Ammon's horn (tissue), 1 donor: ENCODE measurements at regions not wholly inside any gene's neighbourhood (a gene's known extent, or its start where the extent isn't known, plus 50 kb on each side); places are given as distances from the start of the nearest gene placed in this dataset.
A peak's percentile ranks its signal among the peaks of the same experiment; 100 is the strongest.

Experiments
- DNase-seq: peaks from one replicate; pipeline ENCODE4 v3.0.0-alpha.2; 2016; ENCODE audit warnings: low spot score

DNA sequence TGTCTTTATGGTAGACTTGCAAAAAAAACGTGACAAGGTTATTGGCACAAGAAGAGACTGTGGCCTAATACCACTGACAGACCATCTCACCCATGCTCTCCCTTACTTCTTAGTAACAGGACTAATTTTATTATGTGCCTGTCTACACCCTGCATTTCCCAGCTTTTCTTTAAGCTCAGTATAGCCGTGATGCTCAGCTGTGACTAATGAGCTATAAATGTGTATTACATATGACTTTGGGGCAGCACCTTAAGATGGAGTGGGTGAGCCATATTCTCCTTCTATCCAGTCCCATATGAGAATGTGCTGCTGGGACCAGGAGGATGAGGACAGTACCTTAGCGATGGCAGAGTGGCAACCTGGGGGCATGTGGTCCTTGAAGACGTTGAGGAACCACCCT, 293.5 kb downstream of the RNF144A start:
- DNase-seq, result no peak

DNA sequence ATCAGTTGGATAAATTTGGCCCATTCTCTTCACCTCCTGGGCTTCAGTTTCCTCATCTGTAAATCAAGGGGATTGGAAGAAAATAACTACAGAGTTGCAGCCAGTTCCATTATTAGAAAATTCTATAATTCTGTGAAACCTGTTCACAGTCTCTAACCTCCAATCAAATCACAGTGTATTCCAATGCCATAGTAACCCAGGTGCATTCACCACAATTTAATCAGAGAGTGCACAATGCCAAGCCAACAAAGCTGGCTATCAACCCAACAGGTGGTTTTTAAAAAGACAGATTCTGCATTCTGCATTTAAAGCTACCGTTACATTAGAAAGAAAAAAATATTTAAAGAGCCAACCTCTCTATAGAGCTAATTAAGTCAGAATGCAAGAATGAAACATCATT, 308.6 kb downstream of the RNF144A start:
- no peak for DNase-seq

DNA sequence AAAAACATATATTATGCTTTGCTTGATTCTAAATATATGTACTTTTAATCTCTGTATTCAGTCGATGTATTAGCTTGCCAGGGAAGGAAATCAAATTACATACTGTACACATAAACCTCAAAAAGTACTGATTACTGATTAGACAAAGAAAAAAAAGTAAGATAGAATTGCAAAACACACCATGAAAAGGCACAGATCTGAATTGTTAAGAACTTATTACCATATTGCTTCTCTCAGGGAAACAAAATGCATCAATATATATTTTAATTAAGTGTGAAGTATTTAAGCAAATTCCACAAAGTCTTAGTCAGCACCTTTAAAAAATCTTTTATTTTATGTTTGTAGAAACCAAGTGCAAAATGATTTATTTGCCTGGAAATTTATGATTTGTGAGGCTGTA, 309.3 kb downstream of the RNF144A start:
- DNase-seq, result no peak

DNA sequence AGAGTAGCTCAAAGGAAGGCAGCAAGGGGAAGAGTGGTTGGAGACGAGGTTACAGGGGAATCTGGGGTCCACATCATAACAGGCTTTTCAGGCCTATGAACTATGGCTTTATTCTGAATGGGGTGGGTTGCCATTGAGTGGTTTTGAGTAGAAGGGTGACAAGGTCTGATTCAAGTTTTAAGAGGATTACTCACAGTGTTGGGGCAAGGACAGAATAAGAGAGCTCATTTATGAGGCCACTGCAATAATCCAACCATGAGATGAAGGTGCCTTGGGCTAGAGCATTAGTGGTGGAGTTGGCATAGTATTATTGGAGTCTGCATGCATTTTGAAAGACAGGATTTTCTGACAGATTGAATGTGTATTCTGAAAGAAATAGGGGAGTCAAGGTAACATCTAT, 315.9 kb downstream of the RNF144A start:
- DNase-seq, result no peak

DNA sequence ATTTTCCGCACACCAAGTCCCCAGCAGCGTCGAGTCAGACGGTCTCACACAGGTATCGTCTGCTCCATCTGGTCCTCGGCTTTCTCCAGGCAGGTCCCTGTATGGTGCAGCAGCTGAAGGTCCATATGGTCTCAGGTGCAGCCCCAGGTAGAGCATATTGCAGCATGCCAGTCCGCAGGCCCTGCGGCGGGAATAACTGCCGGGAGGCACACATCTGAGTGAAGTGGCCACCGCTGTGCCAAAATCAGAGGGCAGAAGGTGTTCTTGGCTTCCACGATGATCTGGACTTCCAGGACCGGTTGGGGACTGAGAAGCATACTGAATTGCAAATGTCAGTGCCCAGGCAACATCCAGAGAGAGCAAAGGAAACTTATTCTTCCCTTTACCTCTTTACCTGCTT, 320.3 kb downstream of the RNF144A start:
- no peak for DNase-seq

DNA sequence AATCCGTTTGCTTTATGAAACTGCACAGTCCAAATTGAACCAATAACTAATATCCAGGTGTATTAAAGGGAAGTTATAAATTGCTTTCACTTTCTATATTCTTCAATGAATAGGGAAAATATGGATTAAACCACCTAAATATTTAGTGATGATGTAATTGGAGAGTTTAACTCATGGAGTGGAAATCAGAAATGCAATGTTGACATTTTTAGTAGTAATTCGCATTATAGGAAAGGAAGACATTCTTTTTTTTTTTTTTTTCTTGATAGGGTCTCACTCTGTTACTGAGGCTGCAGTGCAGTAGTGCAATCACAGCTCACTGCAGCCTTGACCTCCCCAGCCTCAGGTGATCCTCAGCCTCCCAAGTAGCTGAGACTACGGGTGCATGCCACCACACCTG, 321.9 kb downstream of the RNF144A start:
- no peak for DNase-seq

DNA sequence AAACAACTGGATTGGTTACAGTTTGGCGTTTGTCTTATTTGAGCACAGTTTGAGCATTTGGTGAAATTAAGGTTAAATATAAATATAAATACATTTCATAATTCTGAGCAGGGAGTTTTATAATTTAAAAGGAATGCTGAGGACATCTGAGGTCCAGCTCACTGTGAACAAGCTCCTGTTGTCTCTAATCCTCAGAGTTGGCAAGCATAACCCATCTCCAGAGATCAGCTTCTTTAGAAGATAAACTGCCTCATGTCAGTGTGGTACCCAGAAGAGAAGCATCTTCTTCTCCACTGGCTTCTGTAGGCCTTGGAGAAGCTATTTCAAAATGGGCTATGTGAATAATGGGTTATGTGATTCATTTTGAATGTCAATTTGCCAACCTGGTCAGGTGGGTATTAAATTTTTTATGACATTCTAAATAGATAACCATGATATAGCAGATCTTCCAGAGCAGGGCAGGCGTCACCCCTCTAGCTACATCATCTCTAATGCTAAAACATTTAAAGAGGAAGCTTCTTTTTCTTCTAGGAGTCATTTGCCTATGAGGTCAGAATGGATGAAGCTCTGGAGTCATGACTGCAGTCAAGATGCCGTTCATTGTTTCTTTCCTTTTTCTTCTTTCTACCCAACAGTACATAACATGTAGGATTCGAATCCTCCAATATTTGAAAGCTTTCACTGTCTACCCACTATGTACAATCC, 324.0 kb downstream of the RNF144A start:
- no peak for DNase-seq

DNA sequence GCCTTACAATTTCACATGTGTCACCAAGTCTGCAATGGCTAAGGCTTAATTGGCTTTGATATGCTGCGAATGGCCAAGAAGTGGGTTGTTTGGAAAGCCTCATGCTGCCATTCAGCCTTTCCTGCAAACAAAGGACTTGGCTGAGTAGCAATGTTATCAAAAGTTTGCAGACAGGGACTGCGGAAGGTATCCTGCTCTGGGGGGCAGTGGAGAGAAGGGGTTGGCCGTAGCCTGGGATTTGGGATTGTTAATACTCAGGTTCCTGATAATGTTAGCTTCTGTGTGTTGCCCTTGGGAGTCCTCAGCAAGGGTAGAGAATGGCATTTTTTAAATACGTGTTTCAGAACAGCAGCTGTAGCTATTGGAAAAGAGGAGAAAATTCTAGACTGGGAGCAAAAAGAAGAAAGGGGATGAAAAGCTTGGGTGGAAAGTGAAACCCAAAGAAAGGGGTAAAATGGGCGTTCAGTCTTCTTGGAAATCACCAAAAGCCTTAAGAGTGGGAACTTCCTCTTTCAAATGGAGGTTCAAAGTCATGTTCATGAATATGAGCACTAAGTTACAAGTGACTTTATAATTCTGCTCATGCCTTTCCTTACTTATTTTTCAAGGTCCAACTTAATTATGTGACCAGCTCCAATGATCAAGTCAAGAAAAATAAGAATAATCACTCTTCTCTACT, 325.1 kb downstream of the RNF144A start:
- no peak for DNase-seq

DNA sequence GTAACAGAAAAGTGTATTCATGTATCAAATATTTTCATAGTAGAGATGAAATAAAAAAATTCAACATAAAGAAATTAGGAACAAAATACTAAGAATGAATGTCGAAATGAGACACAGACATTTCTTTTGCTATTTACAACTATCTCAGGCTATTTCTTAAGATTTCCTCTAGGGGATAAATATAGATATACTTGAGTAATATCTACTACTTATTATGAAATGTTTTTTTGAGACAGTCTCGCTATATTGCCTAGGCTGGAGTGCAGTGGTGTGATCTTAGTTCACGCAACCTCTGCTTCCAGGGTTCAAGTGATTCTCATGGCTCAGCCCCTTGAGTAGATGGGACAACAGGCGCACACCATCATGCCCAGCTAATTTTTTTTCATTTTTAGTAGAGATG, 326.1 kb downstream of the RNF144A start:
- DNase-seq, result no peak

DNA sequence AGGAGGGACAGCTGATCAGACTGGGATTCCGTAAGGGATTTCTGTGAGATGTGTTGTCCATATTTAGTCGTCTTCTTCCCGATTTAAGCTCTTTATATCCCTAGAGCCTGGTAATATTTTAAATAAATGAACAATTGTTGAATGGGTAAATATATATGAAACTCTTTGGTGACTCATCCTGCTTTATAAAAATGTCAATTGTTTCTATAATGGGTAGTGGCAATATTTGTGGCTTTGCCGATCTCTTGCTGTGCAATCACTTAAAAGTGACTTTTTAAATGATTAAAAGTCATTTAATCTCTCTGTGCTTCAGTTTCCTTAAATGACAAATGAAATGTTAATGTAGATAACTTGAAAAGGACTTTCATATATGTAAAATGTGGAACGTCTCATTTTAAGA, 339.2 kb downstream of the RNF144A start:
- DNase-seq, result no peak

DNA sequence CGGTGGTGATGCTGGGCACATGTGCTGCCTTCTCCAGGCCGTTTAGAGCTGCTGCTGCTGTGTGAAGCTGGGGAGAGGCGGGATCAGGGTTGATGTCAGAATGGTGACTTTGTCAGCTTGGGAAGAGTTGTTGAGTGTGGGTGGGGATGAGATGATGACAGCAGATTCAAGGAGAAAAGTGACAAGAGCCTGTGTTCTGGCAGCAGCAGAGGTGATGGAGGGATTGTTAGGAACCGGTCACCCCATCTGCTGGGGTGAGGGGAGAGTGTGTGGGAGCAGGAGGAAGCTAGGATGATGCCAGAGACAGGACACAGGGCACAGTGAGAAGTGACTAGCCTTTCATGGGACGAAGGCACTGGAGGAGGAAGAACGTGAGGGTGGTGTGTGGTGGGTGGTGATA, 345.5 kb downstream of the RNF144A start:
- DNase-seq, result no peak

DNA sequence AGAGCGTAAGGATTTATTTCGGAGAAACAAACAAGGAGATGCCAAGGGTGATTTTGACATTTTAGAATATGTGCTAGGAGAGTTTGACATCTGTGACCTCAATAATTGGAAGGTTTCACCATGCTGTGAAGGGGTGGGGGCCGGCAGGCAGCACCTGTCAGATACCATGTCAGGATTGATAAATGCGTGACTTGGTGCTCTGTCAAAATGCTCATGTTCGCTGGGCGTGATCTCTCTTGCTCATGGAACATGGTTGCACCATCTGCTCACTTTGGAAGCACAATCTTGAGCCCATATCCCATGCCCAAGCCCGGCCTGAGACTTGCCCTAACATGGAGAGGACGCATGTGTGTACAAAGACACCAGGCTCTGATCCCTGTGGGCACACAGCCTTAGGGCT, 347.6 kb downstream of the RNF144A start:
- DNase-seq, result no peak

DNA sequence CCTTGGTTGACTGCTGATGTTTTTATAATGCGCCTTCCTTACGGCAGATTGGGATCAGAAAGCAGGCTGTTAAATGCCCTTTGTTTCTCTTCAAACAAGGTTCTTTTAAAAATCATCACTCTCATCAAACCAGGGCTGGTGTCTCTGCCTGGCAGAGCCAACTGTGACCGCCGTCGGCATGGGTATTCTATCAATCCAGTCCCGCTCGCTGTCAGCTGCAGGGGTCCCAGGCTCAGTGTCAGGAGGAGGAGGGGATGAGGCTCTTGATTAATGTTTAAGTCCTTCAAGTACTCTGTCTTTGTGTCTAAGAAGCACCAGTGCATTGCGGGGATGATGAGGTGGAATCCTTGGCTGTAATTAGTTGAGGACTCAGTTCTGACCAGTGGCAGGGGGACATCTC, 348.1 kb downstream of the RNF144A start:
- no peak for DNase-seq

DNA sequence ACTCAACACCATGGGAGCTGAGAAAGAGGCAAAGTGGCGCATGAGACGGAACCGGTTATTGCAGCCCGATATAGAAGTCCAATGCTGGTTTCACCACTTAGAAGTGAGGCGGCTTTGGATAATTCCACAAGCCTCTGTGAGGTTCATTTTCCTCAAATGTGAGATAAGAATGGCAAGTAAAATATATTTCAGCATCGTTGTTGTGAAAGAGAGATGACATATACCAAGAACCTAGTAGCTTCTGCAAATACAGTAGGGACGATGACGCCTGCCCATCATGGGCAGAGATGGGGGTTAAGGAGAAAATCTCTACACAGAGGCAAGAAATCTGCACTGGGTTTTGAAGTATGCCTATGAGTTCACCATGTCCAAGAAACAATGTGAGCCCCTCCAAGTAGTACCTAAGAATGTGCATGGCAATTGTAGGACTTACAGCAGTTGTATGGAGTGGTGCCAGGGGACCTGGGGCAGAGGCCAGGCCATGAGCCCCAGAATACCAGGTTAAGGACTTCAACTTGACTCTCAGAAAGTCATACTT, 352.0 kb downstream of the RNF144A start:
- DNase-seq, result no peak

DNA sequence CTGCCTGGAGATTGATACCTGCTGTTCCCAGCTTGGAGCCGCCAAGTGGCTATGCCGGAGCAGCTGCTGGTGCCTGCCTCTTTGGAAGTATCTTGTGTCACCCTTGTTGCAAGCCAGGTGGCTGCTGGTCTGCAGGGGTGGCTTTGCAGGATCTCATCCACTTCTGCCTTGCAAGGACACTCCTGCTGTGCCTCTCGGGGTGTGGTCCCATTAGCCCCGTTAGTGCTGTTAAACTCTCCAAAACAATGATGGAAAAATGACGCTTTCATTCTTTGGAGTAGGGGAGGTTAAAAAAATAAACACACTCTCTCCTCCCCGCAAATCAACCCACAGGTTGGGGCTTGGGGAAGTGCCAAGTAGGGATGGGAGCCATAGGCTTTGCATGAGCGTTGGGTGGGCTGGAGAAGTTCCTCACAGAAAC, 352.8 kb downstream of the RNF144A start:
- no peak for DNase-seq

DNA sequence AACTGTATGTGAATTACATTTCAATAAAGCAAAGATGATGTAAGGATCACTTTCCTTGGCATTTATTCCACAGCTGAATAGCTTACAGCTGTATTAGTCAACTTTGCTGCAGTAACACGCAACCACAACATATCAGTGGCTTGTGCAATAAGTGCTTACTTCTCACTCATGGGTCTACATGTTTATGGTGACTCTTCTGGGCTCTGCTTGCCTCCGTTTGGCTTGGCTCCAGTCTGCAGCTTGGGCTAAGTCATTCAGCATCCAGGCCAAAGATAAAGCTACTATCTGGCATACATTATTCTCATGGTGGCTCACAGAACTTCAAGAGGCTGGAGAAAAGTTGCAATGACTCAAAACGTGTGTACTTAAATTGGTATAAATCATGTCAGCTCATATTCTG, 355.0 kb downstream of the RNF144A start:
- no peak for DNase-seq

DNA sequence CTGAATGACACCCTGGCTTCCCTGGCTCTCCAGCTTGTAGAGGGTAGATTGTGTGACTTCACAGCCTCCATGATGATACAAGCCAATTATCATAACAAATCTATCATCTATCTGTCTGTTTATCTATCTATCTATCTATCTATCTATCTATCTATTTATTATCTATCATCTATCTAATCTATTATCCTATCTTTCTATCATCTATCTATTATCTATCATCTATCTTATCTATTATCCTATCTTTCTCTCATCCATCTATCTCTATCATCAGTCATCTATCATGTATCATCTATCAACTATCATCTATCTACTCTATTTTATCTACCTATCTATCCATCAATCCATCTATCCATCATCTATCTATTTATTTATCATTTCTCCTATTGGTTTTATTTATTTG, 361.8 kb downstream of the RNF144A start:
- no peak for DNase-seq

DNA sequence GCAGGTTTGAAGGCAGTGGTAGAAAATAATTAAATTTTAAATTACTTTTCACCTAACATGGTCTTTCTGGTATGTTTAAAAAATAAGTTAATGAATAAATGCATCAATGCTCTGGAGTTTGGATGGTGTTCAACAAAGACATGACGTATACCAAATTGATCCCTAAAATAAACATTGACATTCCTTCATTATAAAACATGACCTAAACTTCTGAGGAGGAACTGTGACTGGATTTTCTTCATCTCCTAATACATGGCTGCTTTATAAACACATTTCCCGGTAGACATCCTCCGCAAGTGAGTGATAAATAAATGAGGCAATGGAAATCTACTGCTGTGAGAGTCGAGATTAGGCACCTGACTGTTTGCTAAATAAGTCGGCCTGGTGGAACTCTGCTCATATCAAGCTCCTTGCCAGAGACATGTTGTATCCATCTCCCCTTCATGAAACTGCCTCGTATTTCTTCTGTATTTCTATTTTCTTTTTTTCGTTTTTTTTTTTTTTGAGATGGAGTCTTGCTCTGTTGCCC, 362.3 kb downstream of the RNF144A start:
- no peak for DNase-seq

DNA sequence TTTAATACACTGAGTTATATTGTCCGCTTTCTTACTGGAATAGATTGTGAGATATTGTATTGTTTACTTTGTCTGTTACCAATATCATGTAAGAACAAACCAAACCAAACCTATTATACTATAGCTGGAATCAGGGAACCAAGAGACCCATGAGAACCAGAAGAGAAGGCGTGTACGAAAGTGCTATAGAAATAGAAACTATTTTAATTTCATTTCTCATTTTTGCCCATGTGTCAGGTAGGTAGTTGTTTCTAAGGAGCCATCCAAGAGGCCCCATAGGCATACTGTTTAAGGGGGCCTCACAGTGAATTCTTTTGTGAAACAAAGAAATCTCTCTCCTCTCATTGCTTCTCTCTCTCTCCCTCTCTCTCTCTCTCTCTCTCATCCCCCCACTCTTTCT, 363.6 kb downstream of the RNF144A start:
- no peak for DNase-seq

DNA sequence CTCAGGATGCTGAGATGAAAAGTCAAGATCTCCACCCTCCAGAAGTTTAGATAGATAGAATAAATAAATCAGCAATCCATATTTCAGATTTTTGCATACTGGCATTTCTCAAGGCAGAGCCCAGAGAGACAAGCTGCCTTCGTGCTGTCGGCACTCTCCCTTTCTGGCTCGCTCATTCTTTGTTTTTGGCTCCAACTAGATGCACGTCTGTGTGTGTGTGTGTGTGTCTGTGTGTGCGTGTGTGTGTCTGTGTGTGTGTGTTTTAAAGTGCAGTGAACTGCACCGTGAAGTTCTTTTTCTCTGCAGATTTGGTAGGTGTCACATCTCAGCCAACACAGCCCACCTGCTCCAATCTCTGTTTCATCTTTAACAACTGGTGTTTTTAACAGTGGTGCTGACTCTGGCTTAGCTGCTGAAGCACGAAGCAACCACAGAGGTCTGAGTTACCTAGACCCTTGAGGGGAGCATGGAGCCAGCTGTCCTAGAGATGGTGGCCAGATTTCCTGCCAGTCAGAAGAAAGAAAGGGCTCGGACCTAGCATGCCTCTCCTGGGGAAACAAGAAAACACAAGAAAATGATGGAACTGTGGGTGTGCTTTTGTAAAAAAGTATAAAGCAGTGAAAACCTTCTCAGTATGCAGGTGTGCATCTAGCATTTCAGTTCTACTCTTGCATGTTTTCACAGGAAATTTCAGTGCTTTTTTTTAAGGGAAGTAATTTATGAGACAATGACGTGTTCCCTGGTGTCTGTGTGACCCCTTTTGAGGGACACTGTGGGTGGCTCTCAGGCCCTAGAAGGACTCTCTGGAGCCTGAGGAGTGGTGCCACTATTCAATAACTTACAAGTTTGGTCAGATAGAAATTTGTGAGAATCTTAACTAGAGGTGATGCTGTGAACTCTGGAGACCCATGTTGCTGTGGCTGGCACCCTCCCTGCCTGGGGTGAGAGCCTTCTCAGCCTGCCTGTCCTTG, 364.3 kb downstream of the RNF144A start:
- DNase-seq, result peak; percentile 12

DNA sequence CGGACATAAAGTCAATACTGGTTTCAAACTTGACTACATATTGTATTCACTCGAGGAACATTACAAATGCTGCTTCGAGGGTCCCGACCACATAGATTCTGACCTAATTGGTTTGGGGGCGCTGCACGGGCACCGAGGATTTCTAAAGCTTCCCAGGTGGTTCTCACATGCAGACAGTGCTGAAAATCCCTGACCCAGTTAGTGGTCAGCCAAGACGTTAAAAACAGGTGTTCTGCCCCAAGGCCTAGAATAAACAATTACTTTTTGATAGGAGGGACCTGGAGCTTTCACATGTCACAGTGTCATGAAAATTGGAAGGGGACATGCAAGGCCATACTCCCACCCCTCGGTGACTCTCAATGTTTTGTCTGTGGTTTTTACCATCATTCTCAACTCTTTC, 368.9 kb downstream of the RNF144A start:
- DNase-seq, result no peak

DNA sequence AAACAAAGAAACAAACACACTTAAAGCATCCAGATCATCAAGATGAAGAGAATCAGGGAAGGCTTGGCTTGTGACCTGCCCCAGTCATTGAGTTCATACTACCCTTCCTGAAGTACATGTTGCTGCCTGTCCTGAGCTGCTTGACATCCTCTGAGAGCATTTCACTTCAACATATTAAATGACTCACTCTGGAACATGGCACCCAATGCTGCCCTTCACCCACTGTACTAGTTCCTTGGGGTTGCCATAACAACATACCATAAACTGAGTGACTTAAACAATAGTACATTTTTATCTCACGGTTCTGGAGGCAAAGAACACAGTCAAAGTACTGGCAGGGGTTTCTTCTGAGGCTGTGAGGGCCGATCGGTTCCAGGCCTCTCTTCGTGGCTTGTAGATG, 371.3 kb downstream of the RNF144A start:
- no peak for DNase-seq
